Stomach (tissue), 4 donors: ENCODE measurements at regions not wholly inside any gene's neighbourhood (a gene's known extent, or its start where the extent isn't known, plus 50 kb on each side); places are given as distances from the start of the nearest gene placed in this dataset.
"Not testable (repeated sequence)": the region's sequence is repeated elsewhere in the genome, so short reads cannot be mapped to it uniquely, and the experiment has no call there.

Experiments
- EP300 ChIP-seq: sonication (generic); formaldehyde crosslinking; IDR thresholded peaks from one replicate; pipeline ENCODE4 v1.6.1; 2017; ENCODE audit warnings: antibody characterized with exemption
- POLR2AphosphoS5 ChIP-seq, 3 donors: sonication (generic); formaldehyde crosslinking; IDR thresholded peaks; one replicate each; pipeline ENCODE4 v1.6.1; 2016; ENCODE audit warnings: antibody characterized with exemption in 3 of 3
- TF ChIP-seq, protein P1 (sequence below), 7 experiments: fragments of 450-650 bp in 4 of 7; fragments of 200-600 bp in 3 of 7; sonication (generic) in 3 of 7; IDR thresholded peaks; one replicate each; pipeline ENCODE4 v1.5.1; 2016 to 2019; ENCODE audit warnings: antibody characterized with exemption in 7 of 7, control low read depth in 2 of 7, mild to moderate bottlenecking in 1 of 7

DNA sequence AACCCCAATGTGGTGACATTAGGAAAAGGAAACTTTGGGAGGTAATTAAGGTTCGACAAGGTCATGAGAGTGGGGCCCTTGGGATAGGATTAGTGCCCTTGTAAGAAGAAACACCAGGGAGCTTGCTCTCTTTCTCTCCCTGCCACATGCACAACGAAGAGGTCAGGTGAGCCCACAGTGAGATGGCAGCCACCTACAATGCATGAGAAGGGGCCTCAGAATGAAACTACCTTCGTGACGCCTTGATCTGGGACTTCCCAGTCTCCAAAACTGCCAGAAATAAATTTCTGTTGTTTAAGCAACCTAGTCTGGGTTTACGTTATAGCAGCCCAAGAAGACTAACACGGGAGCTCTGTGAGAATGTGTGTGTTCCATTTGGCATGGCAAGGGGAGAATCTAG lies 682.8 kb downstream of the PRIM2 start:
- TF ChIP-seq, protein P1, sequence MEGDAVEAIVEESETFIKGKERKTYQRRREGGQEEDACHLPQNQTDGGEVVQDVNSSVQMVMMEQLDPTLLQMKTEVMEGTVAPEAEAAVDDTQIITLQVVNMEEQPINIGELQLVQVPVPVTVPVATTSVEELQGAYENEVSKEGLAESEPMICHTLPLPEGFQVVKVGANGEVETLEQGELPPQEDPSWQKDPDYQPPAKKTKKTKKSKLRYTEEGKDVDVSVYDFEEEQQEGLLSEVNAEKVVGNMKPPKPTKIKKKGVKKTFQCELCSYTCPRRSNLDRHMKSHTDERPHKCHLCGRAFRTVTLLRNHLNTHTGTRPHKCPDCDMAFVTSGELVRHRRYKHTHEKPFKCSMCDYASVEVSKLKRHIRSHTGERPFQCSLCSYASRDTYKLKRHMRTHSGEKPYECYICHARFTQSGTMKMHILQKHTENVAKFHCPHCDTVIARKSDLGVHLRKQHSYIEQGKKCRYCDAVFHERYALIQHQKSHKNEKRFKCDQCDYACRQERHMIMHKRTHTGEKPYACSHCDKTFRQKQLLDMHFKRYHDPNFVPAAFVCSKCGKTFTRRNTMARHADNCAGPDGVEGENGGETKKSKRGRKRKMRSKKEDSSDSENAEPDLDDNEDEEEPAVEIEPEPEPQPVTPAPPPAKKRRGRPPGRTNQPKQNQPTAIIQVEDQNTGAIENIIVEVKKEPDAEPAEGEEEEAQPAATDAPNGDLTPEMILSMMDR (IDR thresholded peaks at IDR 0.05) = not testable (repeated sequence)
- not testable (repeated sequence) for TF ChIP-seq EP300; POLR2AphosphoS5 (IDR thresholded peaks at IDR 0.05)
